ENCODE measurements at regions not wholly inside any gene's neighbourhood (a gene's known extent, or its start where the extent isn't known, plus 50 kb on each side); places are given as distances from the start of the nearest gene placed in this dataset.

DNA sequence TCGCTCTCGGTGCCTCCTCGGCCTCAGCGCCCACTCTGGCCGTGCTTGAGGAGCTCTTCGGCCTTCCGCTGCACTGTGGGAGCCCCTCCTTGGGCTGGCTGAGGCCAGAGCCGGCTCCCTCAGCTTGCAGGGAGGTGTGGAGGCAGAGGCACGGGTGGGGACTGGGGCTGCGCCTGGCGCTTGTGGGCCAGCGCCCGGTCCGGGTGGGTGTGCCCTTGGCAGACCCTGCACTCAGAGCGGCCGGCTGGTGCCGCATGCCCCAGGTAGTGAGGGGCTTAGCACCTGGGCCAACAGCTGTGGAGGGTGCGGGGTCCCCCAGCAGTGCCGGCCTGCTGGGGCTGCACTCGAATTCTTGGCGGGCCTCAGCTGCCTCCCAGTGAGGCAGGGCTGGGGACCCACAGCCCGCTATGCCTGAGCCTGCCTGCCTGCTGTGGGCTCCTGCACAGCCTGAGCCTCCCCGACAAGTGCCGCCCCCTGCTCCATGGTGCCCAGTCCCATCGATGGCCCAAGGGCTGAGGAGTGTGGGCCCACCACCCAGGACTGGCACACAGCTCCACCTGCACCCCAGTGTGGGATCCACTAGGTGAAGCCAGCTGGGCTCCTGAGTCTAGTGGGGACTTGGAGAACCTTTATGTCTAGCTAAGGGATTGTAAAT, 2085.2 kb upstream of the ACO1 start (continued):
- TF ChIP-seq JUND (IDR thresholded peaks at IDR 0.05; ENCODE audit: low read depth, low read length) (no peak), POLR2AphosphoS5 (IDR thresholded peaks at IDR 0.05; ENCODE audit: low read length) (no peak), FOXK2 (IDR thresholded peaks at IDR 0.05) (no peak), RBBP5 (conservative IDR thresholded peaks at IDR 0.05) (no peak), ZBED1 (IDR thresholded peaks at IDR 0.05; ENCODE audit: borderline replicate concordance) (no peak), FOXM1 (IDR thresholded peaks at IDR 0.05; ENCODE audit: low read depth, low read length) (no peak), TCF7 (IDR thresholded peaks at IDR 0.05; ENCODE audit: borderline replicate concordance) (no peak)
- TF ChIP-seq, protein P1, sequence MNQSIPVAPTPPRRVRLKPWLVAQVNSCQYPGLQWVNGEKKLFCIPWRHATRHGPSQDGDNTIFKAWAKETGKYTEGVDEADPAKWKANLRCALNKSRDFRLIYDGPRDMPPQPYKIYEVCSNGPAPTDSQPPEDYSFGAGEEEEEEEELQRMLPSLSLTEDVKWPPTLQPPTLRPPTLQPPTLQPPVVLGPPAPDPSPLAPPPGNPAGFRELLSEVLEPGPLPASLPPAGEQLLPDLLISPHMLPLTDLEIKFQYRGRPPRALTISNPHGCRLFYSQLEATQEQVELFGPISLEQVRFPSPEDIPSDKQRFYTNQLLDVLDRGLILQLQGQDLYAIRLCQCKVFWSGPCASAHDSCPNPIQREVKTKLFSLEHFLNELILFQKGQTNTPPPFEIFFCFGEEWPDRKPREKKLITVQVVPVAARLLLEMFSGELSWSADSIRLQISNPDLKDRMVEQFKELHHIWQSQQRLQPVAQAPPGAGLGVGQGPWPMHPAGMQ (IDR thresholded peaks at IDR 0.05; ENCODE audit: borderline replicate concordance), result no peak
- TF ChIP-seq, protein P2, sequence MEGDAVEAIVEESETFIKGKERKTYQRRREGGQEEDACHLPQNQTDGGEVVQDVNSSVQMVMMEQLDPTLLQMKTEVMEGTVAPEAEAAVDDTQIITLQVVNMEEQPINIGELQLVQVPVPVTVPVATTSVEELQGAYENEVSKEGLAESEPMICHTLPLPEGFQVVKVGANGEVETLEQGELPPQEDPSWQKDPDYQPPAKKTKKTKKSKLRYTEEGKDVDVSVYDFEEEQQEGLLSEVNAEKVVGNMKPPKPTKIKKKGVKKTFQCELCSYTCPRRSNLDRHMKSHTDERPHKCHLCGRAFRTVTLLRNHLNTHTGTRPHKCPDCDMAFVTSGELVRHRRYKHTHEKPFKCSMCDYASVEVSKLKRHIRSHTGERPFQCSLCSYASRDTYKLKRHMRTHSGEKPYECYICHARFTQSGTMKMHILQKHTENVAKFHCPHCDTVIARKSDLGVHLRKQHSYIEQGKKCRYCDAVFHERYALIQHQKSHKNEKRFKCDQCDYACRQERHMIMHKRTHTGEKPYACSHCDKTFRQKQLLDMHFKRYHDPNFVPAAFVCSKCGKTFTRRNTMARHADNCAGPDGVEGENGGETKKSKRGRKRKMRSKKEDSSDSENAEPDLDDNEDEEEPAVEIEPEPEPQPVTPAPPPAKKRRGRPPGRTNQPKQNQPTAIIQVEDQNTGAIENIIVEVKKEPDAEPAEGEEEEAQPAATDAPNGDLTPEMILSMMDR (IDR thresholded peaks at IDR 0.05 in 2 of 3, conservative IDR thresholded peaks at IDR 0.05 in 1 of 3; ENCODE audit: control insufficient read depth in 2 of 3, extremely low read depth in 1 of 3, insufficient read depth in 1 of 3, low read depth in 3 of 3, low read length in 3 of 3), result no peak
- TF ChIP-seq, protein P3, sequence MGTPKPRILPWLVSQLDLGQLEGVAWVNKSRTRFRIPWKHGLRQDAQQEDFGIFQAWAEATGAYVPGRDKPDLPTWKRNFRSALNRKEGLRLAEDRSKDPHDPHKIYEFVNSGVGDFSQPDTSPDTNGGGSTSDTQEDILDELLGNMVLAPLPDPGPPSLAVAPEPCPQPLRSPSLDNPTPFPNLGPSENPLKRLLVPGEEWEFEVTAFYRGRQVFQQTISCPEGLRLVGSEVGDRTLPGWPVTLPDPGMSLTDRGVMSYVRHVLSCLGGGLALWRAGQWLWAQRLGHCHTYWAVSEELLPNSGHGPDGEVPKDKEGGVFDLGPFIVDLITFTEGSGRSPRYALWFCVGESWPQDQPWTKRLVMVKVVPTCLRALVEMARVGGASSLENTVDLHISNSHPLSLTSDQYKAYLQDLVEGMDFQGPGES (IDR thresholded peaks at IDR 0.05), result no peak
